NB4 (cell line): ENCODE measurements at regions not wholly inside any gene's neighbourhood (a gene's known extent, or its start where the extent isn't known, plus 50 kb on each side); places are given as distances from the start of the nearest gene placed in this dataset.

ENCODE experiments used
- POLR2A ChIP-seq: IDR thresholded peaks from 2 replicates; pipeline ENCODE4 v1.6.1; 2011; ENCODE audit warnings: mild to moderate bottlenecking; ENCODE audit not compliant: insufficient read length; ENCODE audit errors: extremely low read depth
- TF ChIP-seq, protein P1 (sequence below): IDR thresholded peaks from one replicate; pipeline ENCODE4 v1.5.1; 2012; ENCODE audit warnings: low read depth, low read length

DNA sequence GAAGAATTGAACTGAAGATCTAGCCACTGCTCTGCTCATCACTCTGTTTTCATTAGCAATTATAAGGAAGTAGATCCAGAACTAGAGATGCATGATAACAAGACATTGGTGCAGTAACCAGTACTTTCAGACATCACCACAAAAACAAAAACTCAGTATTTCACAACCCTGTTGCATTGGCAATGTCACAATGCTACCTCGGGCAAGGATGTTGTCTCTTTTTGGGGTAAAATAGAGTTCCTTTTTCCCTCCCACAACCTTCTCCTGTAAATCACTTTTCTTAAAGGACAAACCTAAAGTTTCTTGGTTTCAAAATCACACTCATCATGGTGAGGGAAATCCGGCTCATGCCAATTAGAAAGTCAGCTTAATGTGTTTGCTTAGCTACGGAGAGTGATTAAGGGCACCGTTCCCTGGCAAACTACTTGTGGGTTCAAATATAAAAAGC is 420.1 kb upstream of the MEF2C start:
- TF ChIP-seq POLR2A: no peak
- TF ChIP-seq, protein P1, sequence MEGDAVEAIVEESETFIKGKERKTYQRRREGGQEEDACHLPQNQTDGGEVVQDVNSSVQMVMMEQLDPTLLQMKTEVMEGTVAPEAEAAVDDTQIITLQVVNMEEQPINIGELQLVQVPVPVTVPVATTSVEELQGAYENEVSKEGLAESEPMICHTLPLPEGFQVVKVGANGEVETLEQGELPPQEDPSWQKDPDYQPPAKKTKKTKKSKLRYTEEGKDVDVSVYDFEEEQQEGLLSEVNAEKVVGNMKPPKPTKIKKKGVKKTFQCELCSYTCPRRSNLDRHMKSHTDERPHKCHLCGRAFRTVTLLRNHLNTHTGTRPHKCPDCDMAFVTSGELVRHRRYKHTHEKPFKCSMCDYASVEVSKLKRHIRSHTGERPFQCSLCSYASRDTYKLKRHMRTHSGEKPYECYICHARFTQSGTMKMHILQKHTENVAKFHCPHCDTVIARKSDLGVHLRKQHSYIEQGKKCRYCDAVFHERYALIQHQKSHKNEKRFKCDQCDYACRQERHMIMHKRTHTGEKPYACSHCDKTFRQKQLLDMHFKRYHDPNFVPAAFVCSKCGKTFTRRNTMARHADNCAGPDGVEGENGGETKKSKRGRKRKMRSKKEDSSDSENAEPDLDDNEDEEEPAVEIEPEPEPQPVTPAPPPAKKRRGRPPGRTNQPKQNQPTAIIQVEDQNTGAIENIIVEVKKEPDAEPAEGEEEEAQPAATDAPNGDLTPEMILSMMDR: no peak
